Loucy (cell line): ENCODE measurements at regions not wholly inside any gene's neighbourhood (a gene's known extent, or its start where the extent isn't known, plus 50 kb on each side); places are given as distances from the start of the nearest gene placed in this dataset.

Experiments
- EZH2phosphoT487 ChIP-seq: fragments of 200-600 bp; IDR thresholded peaks from 2 replicates; pipeline ENCODE4 v1.6.1; 2018; ENCODE audit warnings: antibody characterized with exemption, mild to moderate bottlenecking, moderate library complexity, borderline replicate concordance
- TF ChIP-seq, protein P1 (sequence below): fragments of 200-600 bp; sonication (generic); conservative IDR thresholded peaks from 2 replicates; pipeline ENCODE4 v1.5.1; 2014; ENCODE audit warnings: mild to moderate bottlenecking, antibody characterized with exemption, low read length

DNA sequence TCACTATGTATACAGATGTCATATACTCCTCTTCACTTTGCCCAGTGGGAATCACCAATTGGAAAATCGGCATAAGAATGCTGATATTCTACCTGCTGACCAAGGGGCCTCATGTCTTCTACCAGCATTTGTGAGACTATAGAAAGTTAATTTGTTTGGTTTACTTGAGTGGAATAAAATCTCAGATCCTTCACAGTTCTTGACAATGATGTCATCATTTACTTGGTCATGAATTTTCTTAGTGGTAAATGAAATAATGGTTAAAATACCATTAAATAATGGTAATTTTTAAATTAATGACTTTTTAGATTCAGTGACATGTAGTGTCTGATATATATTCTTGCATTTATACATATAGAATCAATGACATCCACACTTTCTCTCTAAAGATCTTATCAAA, 1052.6 kb downstream of the ADGRL3 start:
- TF ChIP-seq, protein P1, sequence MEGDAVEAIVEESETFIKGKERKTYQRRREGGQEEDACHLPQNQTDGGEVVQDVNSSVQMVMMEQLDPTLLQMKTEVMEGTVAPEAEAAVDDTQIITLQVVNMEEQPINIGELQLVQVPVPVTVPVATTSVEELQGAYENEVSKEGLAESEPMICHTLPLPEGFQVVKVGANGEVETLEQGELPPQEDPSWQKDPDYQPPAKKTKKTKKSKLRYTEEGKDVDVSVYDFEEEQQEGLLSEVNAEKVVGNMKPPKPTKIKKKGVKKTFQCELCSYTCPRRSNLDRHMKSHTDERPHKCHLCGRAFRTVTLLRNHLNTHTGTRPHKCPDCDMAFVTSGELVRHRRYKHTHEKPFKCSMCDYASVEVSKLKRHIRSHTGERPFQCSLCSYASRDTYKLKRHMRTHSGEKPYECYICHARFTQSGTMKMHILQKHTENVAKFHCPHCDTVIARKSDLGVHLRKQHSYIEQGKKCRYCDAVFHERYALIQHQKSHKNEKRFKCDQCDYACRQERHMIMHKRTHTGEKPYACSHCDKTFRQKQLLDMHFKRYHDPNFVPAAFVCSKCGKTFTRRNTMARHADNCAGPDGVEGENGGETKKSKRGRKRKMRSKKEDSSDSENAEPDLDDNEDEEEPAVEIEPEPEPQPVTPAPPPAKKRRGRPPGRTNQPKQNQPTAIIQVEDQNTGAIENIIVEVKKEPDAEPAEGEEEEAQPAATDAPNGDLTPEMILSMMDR, result no peak
- TF ChIP-seq EZH2phosphoT487, result no peak
